Natural killer cell treated with Interleukin-12 subunit alpha and Interleukin-12 subunit beta and Interleukin-15 and Interleukin-18, amount 100 ng/mL, for 72 hours (primary cell): ENCODE measurements at regions not wholly inside any gene's neighbourhood (a gene's known extent, or its start where the extent isn't known, plus 50 kb on each side); places are given as distances from the start of the nearest gene placed in this dataset.
A peak's percentile ranks its signal among the peaks of the same experiment; 100 is the strongest.
"Not testable (repeated sequence)": the region's sequence is repeated elsewhere in the genome, so short reads cannot be mapped to it uniquely, and the experiment has no call there.

Experiments used
- ATAC-seq, 2 donors: fragments of 150-1000 bp; cut with Tn5 transposase in 1 of 2; sonication (Bioruptor Pico), chemical (Tn5 transposase) in 1 of 2; 2 replicates each; pipeline ENCODE4 v1.10.0; 2021
- DNase-seq: peaks from one replicate; pipeline ENCODE4 v3.0.0; 2022; ENCODE audit warnings: low spot score
- H3K27ac Mint-ChIP-seq, 2 donors: 1 replicate in 1 of 2; 2 replicates in 1 of 2; pipeline ENCODE4 v1.8.0; 2022; ENCODE audit warnings: mixed read lengths in 2 of 2, mild to moderate bottlenecking in 1 of 2, moderate library complexity in 1 of 2
- H3K27me3 Mint-ChIP-seq, 2 donors: 1 replicate in 1 of 2; 2 replicates in 1 of 2; pipeline ENCODE4 v1.8.0; 2022; ENCODE audit warnings: mixed read lengths in 2 of 2
- H3K36me3 Mint-ChIP-seq: one replicate; pipeline ENCODE4 v1.8.0; 2022; ENCODE audit warnings: mixed read lengths
- H3K4me1 Mint-ChIP-seq, 2 donors: 1 replicate in 1 of 2; 2 replicates in 1 of 2; pipeline ENCODE4 v1.8.0; 2022; ENCODE audit warnings: low read depth in 2 of 2, mixed read lengths in 2 of 2, mild to moderate bottlenecking in 1 of 2
- H3K4me3 Mint-ChIP-seq: one replicate; pipeline ENCODE4 v1.8.0; 2022; ENCODE audit warnings: mixed read lengths
- H3K9me3 Mint-ChIP-seq: 2 replicates; pipeline ENCODE4 v1.8.0; 2022; ENCODE audit warnings: mixed read lengths

DNA sequence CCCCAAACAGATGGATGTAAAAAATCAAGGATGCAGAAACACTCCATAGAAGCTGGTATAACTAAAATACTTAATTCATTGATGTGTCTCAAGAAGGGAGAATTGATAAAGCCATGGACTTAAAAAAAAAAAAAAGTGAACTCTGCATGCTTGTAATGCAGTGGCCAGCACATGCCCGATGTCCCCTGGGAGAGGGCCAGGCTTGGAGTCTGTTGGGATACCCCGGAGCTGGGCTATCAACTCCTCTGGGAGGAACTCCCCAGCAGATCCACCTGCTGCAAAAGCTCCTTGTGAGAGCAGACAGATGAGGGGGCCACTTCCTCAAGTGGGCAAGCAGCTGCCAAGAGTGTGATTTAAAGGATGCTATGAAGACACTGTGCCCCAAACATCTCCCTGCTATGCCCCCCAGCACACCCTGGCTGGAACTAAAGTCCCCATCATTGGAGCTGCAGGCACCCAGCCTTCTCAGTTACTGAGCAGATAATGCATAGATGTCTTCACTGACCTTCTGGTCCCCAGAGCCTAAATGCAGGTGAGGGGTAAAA, 311.5 kb upstream of the ID2 start:
- ATAC-seq (no peak), DNase-seq (no peak)
- Mint-ChIP-seq H3K36me3 (peaks cover 6% of the 10 kb centered on the region), H3K4me3 (no peak overlapping the region), H3K27ac (no peak overlapping the region), H3K27me3 (no peaks in the 10 kb centered on the region), H3K9me3 (no peaks in the 10 kb centered on the region), H3K4me1 (peaks cover 8 to 33% of the 10 kb centered on the region in 2 donors)

- H3K4me1 Mint-ChIP-seq: peaks cover 10 to 32% of the 10 kb centered on the region in 2 donors
- no peaks in the 10 kb centered on the region for H3K9me3 Mint-ChIP-seq
- DNase-seq (no peak), ATAC-seq (no peak)
- no peaks in the 10 kb centered on the region for H3K27me3 Mint-ChIP-seq
- H3K27ac Mint-ChIP-seq: no peak overlapping the region
- peaks cover 6% of the 10 kb centered on the region for H3K36me3 Mint-ChIP-seq
- no peak overlapping the region for H3K4me3 Mint-ChIP-seq
Observed at GRCh38 chr2:8371653-8372052, 310.2 kb upstream of the ID2 start.

DNA sequence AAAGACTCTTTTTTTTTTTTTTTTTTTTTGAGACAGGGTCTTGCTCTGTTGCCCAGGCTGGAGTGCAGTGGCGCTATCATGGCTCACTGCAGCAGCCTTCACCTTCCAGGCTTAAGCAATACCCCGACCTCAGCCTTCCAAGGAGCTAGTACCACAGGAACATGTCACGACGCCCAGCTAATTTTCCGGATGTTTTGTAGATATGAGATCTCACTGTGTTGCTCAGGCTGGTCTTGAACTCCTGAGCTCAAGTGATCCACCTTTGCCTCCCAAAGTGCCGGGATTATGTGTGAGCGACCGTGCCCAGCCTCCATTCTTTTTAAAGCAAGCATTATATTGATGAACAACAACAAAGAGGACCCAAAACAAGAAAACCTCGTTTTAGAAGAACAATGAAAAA, 307.1 kb upstream of the ID2 start:
- H3K9me3 Mint-ChIP-seq: peaks cover 4% of the 10 kb centered on the region
- H3K36me3 Mint-ChIP-seq: peaks cover 13% of the 10 kb centered on the region
- H3K27me3 Mint-ChIP-seq: no peaks in the 10 kb centered on the region
- ATAC-seq (no peak), DNase-seq (no peak)
- no peak overlapping the region for H3K4me3 Mint-ChIP-seq
- H3K27ac Mint-ChIP-seq: peak overlapping the region in 1 of 2 donors; percentile 41
- H3K4me1 Mint-ChIP-seq: peaks cover 38 to 45% of the 10 kb centered on the region in 2 donors

DNA sequence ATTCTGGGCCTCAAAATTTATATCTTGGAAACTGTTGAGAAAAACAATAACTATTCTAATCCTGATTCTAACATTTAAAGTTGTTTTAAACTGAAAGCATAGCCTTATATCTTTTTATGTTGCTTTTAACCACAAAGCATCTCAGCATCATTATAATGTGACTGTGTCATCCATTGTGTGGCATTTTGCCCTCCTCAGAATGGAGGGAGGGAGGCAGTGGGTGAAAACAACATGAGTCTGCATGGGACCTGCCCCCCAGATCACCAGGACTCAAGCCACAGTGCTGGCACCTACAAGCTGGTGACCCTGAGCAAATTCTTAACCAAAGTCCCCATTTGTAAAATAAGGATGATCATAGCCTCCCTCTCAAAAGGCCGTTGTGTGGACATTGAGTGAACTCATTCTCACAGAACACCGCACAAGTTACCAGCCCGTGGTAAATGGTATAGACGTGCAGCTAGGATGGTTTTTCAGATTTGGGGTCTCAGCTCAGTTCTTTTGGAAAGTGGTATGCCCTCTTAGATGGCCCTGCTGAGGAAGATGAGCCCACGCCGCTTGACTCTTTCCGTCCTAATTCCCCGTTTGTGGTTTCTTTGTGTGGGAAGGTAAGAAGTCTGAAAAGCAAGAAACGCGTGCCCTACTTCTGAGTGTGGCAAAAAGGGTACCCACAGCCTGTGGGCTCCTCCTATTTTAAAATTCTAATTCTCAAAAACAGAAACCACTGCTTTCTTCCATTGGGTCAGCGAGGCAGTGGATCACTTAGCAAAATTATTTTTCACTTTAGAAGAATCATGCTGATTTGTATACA, 305.0 kb upstream of the ID2 start:
- H3K27ac Mint-ChIP-seq: peak overlapping the region; percentile 84 to 97
- ATAC-seq: peak; percentile 65 to 66
- peaks cover 15% of the 10 kb centered on the region for H3K36me3 Mint-ChIP-seq
- H3K27me3 Mint-ChIP-seq: no peaks in the 10 kb centered on the region
- H3K4me1 Mint-ChIP-seq: peaks cover 39 to 40% of the 10 kb centered on the region in 2 donors
- H3K4me3 Mint-ChIP-seq: peak overlapping the region; percentile 76
- no peak for DNase-seq
- peaks cover 4% of the 10 kb centered on the region for H3K9me3 Mint-ChIP-seq

GRCh38 chr2:8378016-8378810, 303.6 kb upstream of the ID2 start:
- Mint-ChIP-seq H3K36me3 (peaks cover 12% of the 10 kb centered on the region), H3K27me3 (no peaks in the 10 kb centered on the region), H3K4me3 (peak overlapping the region; percentile 76), H3K9me3 (peaks cover 4% of the 10 kb centered on the region), H3K4me1 (peaks cover 39 to 43% of the 10 kb centered on the region in 2 donors), H3K27ac (peak overlapping the region; percentile 84 to 97)
- no peak for ATAC-seq
- no peak for DNase-seq

- peaks cover 9% of the 10 kb centered on the region for H3K36me3 Mint-ChIP-seq
- peak overlapping the region; percentile 76 for H3K4me3 Mint-ChIP-seq
- no peaks in the 10 kb centered on the region for H3K27me3 Mint-ChIP-seq
- ATAC-seq (no peak), DNase-seq (no peak)
- peaks cover 4% of the 10 kb centered on the region for H3K9me3 Mint-ChIP-seq
- H3K4me1 Mint-ChIP-seq: peaks cover 46% of the 10 kb centered on the region in 2 donors
- H3K27ac Mint-ChIP-seq: peak overlapping the region; percentile 84 to 97
Observed at GRCh38 chr2:8379128-8379527, 302.7 kb upstream of the ID2 start.

DNA sequence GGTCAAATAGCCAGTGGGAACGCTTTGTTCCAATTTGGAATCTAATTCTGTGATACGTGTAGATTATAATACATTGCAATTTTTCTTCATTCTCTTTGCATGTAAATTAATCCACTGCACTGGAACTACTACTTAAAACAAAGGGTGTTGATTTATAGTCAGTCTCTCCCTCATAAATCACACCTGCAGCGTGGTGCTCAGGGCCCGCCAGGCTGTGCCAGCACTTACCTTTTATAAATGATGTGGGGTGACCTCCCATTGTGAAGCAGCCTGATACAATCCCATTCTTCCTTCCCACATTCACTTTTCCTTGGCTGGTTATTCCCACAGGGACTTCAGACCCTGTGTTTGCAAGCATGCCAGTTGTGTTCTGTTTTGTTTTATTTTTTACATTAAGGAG, 302.3 kb upstream of the ID2 start:
- peaks cover 50% of the 10 kb centered on the region in 2 donors for H3K4me1 Mint-ChIP-seq
- ATAC-seq: no peak
- peaks cover 4% of the 10 kb centered on the region for H3K9me3 Mint-ChIP-seq
- H3K27ac Mint-ChIP-seq: peak overlapping the region; percentile 84 to 97
- H3K36me3 Mint-ChIP-seq: peaks cover 9% of the 10 kb centered on the region
- no peak for DNase-seq
- H3K4me3 Mint-ChIP-seq: peak overlapping the region; percentile 76
- H3K27me3 Mint-ChIP-seq: no peaks in the 10 kb centered on the region

- peak; percentile 47 to 63 for ATAC-seq
- H3K4me1 Mint-ChIP-seq: peaks cover 50 to 52% of the 10 kb centered on the region in 2 donors
Observed at GRCh38 chr2:8380026-8380425, 301.8 kb upstream of the ID2 start.

GRCh38 chr2:8380566-8380965, 301.3 kb upstream of the ID2 start:
- H3K36me3 Mint-ChIP-seq: peaks cover 9% of the 10 kb centered on the region
- H3K4me1 Mint-ChIP-seq: peaks cover 50 to 52% of the 10 kb centered on the region in 2 donors

More at GRCh38 chr2:8380026-8380425, 301.8 kb upstream of the ID2 start:
- Mint-ChIP-seq H3K27me3 (no peaks in the 10 kb centered on the region), H3K36me3 (peaks cover 9% of the 10 kb centered on the region), H3K4me3 (peak overlapping the region; percentile 76), H3K9me3 (peaks cover 4% of the 10 kb centered on the region), H3K27ac (peak overlapping the region; percentile 84 to 97)
- DNase-seq: no peak

GRCh38 chr2:8382485-8382884, 299.4 kb upstream of the ID2 start:
- no peak for ATAC-seq
- Mint-ChIP-seq H3K36me3 (peaks cover 9% of the 10 kb centered on the region), H3K27me3 (no peaks in the 10 kb centered on the region), H3K27ac (no peak overlapping the region), H3K4me1 (peaks cover 41% of the 10 kb centered on the region in 2 donors), H3K4me3 (no peak overlapping the region), H3K9me3 (peaks cover 4% of the 10 kb centered on the region)
- no peak for DNase-seq

More at GRCh38 chr2:8380566-8380965, 301.3 kb upstream of the ID2 start:
- peaks cover 4% of the 10 kb centered on the region for H3K9me3 Mint-ChIP-seq
- H3K27me3 Mint-ChIP-seq: no peaks in the 10 kb centered on the region
- ATAC-seq (no peak), DNase-seq (no peak)
- no peak overlapping the region for H3K4me3 Mint-ChIP-seq
- peak overlapping the region; percentile 84 to 97 for H3K27ac Mint-ChIP-seq

DNA sequence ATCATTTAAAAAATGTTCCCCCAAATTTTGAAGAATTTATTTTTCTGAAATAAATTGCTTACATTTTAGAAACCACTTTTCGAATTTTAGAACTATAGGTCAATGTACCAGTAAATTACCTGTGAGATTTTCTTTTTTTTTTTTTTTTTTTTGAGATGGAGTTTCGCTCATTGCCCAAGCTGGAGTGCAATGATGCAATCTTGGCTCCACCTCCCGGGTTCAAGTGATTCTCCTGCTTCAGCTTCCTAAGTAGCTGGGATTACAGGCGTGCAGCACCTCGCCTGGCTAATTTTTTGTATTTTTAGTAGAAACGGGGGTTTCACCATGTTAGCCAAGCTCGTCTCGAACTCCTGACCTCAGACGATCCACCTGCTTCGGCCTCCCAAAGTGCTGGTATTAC, 295.1 kb upstream of the ID2 start:
- H3K9me3 Mint-ChIP-seq, H3K4me3 Mint-ChIP-seq, H3K36me3 Mint-ChIP-seq, H3K27ac Mint-ChIP-seq, ATAC-seq, DNase-seq, H3K27me3 Mint-ChIP-seq: not testable (repeated sequence)
- H3K4me1 Mint-ChIP-seq: peaks cover 25 to 31% of the 10 kb centered on the region in 2 donors

GRCh38 chr2:8388781-8389180, 293.1 kb upstream of the ID2 start:
- no peaks in the 10 kb centered on the region for H3K27me3 Mint-ChIP-seq

GRCh38 chr2:8389431-8390108, 292.3 kb upstream of the ID2 start:
- Mint-ChIP-seq H3K27ac (peak overlapping the region; percentile 14 to 62), H3K4me1 (peaks cover 17 to 22% of the 10 kb centered on the region in 2 donors)
- ATAC-seq: no peak

More at GRCh38 chr2:8388781-8389180, 293.1 kb upstream of the ID2 start:
- no peaks in the 10 kb centered on the region for H3K9me3 Mint-ChIP-seq
- H3K4me1 Mint-ChIP-seq: peaks cover 24 to 25% of the 10 kb centered on the region in 2 donors
- peak overlapping the region in 1 of 2 donors; percentile 62 for H3K27ac Mint-ChIP-seq
- no peaks in the 10 kb centered on the region for H3K36me3 Mint-ChIP-seq
- ATAC-seq (no peak), DNase-seq (no peak)
- no peak overlapping the region for H3K4me3 Mint-ChIP-seq

More at GRCh38 chr2:8389431-8390108, 292.3 kb upstream of the ID2 start:
- Mint-ChIP-seq H3K4me3 (peak overlapping the region; percentile 6), H3K36me3 (no peaks in the 10 kb centered on the region), H3K9me3 (no peaks in the 10 kb centered on the region), H3K27me3 (no peaks in the 10 kb centered on the region)
- no peak for DNase-seq
